GM21360 (cell line): ENCODE measurements at regions not wholly inside any gene's neighbourhood (a gene's known extent, or its start where the extent isn't known, plus 50 kb on each side); places are given as distances from the start of the nearest gene placed in this dataset.
"Not testable (repeated sequence)": the region's sequence is repeated elsewhere in the genome, so short reads cannot be mapped to it uniquely, and the experiment has no call there.

ENCODE experiments used
- ATAC-seq: cut with Tn5 transposase; IDR thresholded peaks from one replicate; pipeline ENCODE4 v1.9.1; 2021; ENCODE audit warnings: mild to moderate bottlenecking, moderate library complexity; ENCODE audit not compliant: unreplicated experiment

- ATAC-seq, result not testable (repeated sequence)
Observed at GRCh38 chr2:147000151-147000550, 844.7 kb upstream of the ACVR2A start.

GRCh38 chr2:146997945-146998344 is 846.9 kb upstream of the ACVR2A start:
- no peak for ATAC-seq

- no peak for ATAC-seq
Observed at GRCh38 chr2:146997488-146997887, 847.3 kb upstream of the ACVR2A start.

GRCh38 chr2:146994246-146994645 is 850.6 kb upstream of the ACVR2A start:
- ATAC-seq, result no peak

- ATAC-seq, result no peak
Observed at GRCh38 chr2:146992466-146992865, 852.4 kb upstream of the ACVR2A start.

- ATAC-seq, result no peak
Observed at GRCh38 chr2:146992057-146992456, 852.8 kb upstream of the ACVR2A start.

GRCh38 chr2:146990311-146991054 is 854.3 kb upstream of the ACVR2A start:
- no peak for ATAC-seq

- ATAC-seq, result no peak
Observed at GRCh38 chr2:146989741-146990140, 855.1 kb upstream of the ACVR2A start.

- no peak for ATAC-seq
Observed at GRCh38 chr2:146987996-146988395, 856.8 kb upstream of the ACVR2A start.

GRCh38 chr2:146986161-146986560 is 858.7 kb upstream of the ACVR2A start:
- ATAC-seq, result peak; percentile 90

GRCh38 chr2:146985753-146986152 is 859.1 kb upstream of the ACVR2A start:
- peak; percentile 15 for ATAC-seq

GRCh38 chr2:146984014-146984413 is 860.8 kb upstream of the ACVR2A start:
- no peak for ATAC-seq

- no peak for ATAC-seq
Observed at GRCh38 chr2:146982393-146982846, 862.4 kb upstream of the ACVR2A start.

- ATAC-seq, result no peak
Observed at GRCh38 chr2:146981921-146982320, 862.9 kb upstream of the ACVR2A start.

- no peak for ATAC-seq
Observed at GRCh38 chr2:146979746-146980145, 865.1 kb upstream of the ACVR2A start.

- ATAC-seq, result no peak
Observed at GRCh38 chr2:146978577-146979555, 866.0 kb upstream of the ACVR2A start.

GRCh38 chr2:146970981-146971380 is 873.8 kb upstream of the ACVR2A start:
- ATAC-seq, result not testable (repeated sequence)

- not testable (repeated sequence) for ATAC-seq
Observed at GRCh38 chr2:146969703-146970102, 875.1 kb upstream of the ACVR2A start.

GRCh38 chr2:146964494-146964893 is 880.3 kb upstream of the ACVR2A start:
- no peak for ATAC-seq

- ATAC-seq, result no peak
Observed at GRCh38 chr2:146954544-146954943, 890.3 kb upstream of the ACVR2A start.

- ATAC-seq, result no peak
Observed at GRCh38 chr2:146952696-146953095, 892.1 kb upstream of the ACVR2A start.

- no peak for ATAC-seq
Observed at GRCh38 chr2:146950911-146951310, 893.9 kb upstream of the ACVR2A start.
